ENCODE measurements at regions not wholly inside any gene's neighbourhood (a gene's known extent, or its start where the extent isn't known, plus 50 kb on each side); places are given as distances from the start of the nearest gene placed in this dataset.

DNA sequence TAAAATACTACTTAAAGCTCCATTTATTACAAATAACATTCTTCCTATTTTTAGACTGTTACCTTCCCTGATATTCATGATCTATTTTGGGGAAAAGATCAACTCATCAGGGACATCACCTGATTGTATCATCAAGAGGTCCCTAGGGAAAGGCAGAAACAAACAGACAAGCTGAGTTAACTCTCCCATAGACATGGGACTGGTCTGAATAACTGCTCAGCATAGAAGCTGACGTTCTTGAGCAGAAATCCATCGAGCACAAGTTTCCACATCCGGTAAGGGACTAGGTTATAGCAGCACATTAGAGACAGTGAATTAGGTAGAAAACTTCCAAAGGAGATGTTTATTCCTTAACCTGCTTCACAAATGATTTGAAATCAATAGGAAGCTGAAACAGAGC, 1100.4 kb upstream of the SLC39A10 start:
- TF ChIP-seq, protein P1, sequence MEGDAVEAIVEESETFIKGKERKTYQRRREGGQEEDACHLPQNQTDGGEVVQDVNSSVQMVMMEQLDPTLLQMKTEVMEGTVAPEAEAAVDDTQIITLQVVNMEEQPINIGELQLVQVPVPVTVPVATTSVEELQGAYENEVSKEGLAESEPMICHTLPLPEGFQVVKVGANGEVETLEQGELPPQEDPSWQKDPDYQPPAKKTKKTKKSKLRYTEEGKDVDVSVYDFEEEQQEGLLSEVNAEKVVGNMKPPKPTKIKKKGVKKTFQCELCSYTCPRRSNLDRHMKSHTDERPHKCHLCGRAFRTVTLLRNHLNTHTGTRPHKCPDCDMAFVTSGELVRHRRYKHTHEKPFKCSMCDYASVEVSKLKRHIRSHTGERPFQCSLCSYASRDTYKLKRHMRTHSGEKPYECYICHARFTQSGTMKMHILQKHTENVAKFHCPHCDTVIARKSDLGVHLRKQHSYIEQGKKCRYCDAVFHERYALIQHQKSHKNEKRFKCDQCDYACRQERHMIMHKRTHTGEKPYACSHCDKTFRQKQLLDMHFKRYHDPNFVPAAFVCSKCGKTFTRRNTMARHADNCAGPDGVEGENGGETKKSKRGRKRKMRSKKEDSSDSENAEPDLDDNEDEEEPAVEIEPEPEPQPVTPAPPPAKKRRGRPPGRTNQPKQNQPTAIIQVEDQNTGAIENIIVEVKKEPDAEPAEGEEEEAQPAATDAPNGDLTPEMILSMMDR (IDR thresholded peaks at IDR 0.05), result no peak
- no peak for TF ChIP-seq POLR2A (IDR thresholded peaks at IDR 0.05)
